Left lobe of liver (tissue), 2 donors: ENCODE measurements at regions not wholly inside any gene's neighbourhood (a gene's known extent, or its start where the extent isn't known, plus 50 kb on each side); places are given as distances from the start of the nearest gene placed in this dataset.

Experiments
- ATAC-seq: fragments of 200-7000 bp; cut with Tn5 transposase; one replicate; pipeline ENCODE4 v1.9.1; 2020; ENCODE audit warnings: mild to moderate bottlenecking, moderate library complexity
- DNase-seq: peaks from one replicate; pipeline ENCODE4 v3.0.0-alpha.2; 2020; ENCODE audit warnings: low spot score
- donor health status: DM: no; HTN: no; CAD: no; lungs with moderate emphysema.
- donor health status: DM: no; HTN: yes; CAD: no.

DNA sequence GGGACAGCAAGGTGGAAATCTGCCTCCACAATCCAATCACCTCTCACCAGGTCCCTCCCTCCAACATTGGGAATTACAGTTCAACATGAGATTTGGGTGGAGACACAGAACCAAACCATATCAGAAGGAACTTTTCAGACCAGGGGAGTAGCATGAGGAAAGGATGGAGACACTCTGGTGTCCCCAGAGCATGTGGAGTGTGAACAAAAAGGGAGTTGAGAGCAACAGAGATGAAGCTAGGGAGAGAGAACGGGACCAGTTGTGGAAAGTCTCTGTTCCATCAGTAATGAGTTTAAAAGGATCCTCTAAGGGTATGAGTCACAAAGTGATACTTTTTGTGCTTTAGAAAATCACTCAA is 382.0 kb downstream of the SFMBT2 start:
- DNase-seq (no peak), ATAC-seq (no peak)

DNA sequence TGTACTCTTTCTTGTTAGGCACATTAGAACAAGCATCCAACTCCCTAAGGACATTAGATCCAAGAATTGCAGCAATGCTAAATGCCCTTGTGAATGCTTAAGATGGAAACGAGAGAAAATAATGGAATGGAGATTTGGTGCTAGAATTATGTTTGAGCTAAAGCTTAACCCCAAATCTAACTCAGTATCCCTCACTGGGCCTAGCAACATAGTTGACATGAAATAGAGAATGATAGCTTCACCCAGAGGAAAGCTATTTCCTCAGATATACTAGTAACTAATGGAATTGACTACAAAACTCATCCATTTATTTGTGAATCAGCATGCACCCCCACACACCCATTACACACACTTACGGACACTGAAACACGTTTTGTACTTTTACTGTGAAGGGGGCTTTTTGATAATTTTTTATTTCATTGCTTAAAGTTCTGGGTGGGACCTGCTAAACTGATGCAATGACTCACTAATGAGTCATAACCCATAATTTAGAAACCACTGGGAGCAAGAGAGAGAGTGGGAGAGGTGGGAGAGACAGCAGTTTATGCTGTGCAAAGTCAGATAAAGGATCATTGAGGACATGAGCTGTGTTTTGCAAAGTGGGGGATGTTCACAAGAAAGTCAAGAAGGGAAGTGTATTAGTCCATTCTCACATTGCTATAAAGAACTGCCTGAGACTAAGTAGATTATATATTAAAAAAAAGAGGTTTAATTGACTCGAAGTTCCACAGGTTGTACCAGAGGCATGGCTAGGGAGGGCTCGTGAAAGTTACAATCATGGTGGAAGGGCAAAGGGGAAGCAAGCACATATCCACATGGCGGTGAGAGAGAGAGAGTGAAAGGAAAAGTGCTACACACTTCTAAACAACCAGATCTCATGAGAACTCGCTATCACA is 382.7 kb downstream of the SFMBT2 start:
- no peak for ATAC-seq

DNA sequence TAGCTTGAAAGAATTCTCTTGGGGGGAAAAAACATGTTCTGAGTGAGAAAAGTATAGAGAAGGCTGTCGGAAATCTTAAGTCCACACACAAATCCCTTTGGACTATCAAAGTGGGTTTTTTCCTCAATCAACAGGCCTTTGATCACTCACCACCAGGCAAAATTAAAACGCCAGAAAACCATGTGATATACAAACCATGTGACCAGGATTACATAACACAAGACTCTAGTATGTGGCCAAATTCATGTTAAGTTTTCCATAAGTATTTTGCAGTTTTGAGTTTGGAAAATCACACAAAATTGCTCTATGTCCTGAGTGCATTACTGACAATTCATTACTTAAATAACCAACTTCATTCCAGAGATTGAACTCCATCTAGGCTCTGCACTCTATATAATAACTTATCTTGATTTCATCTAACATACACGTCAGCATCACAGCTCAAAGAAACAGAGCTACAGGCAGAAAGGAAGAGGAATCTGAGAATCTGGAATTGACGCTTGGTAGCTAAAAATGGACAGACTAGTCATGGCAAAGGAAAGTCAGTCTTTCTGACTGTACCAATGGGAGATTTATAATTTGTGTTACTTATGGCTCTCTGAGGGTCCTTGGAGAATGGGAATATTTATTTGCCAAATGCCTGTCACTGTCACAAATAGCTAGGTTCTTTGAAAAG is 383.5 kb downstream of the SFMBT2 start:
- ATAC-seq (no peak), DNase-seq (no peak)

More for the DNA sequence above, 382.7 kb downstream of the SFMBT2 start:
- DNase-seq = no peak

DNA sequence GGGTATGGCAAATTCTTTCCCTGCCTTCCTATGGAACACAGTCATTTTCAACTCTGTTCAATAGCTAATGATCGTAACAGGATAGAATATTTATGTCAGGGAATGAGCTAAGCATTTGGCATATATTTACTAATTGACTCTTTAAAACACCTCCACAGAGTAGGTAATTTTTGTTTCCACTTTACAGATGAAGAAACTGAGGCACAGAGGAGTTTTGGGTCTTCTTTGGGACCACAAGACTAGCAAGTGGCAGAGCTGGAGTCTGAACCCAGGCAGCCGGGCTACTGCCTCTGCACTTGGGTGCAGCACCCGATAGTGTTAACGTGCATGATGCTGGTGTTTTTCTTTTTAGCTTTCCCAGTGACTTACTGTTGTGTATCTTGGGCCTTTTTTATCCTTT is 384.0 kb downstream of the SFMBT2 start:
- DNase-seq (no peak), ATAC-seq (no peak)

DNA sequence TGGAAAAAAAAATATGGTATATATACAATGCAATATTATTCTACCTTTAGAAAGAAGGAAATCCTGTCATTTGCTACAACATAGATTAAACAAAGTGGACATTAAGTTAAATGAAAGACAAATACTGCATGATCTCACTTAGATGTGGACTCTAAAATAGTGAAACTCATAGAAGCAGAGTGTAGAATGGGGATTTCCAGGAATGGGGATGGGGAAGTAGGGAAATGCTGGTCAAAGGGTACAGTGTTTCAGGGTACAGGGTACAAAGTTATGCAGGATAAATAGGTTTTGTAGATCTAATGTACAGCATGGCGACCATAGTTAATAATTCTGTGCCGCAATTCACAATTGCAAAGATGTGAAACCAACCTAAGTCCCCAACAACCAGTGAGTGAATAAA is 385.5 kb downstream of the SFMBT2 start:
- DNase-seq (no peak), ATAC-seq (no peak)

DNA sequence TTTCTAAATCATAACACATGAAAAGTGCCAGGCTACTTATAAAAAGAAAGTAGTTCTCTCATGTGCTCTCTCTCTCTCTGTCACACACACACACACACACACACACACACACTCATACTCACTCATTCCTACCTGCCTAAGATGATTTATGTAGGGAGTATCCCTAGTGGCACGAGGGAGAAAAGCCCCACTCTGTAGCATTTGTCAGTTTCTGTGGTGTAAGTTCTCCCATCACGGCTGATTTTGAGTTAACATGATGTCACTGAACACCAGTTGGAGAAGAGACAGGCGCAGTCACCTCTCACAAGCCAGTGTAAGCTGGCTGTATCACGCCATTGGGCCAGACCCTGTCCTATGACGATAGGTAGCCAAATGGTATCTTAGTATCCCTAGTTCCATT is 395.4 kb downstream of the SFMBT2 start:
- no peak for DNase-seq

DNA sequence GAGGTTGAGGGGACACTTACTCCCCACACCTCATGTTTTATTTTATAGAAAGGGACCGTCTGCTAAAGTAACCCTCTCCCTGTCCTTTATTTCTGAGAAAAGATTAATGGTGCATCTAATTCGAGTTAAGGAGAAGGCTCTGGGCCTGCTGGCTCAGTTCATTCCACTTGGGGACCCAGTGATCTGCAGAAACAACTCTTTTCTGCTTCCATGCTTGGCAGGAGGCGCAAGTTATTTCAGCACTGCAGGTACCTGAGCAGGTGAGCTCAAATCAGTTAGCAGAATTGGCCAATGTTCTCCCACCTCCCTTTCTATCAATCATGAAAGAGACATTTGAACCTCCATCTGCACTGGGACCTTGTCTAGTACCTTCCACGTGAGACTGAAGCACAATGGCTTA is 396.1 kb downstream of the SFMBT2 start:
- no peak for ATAC-seq

More for the DNA sequence above, 395.4 kb downstream of the SFMBT2 start:
- ATAC-seq = no peak

DNA sequence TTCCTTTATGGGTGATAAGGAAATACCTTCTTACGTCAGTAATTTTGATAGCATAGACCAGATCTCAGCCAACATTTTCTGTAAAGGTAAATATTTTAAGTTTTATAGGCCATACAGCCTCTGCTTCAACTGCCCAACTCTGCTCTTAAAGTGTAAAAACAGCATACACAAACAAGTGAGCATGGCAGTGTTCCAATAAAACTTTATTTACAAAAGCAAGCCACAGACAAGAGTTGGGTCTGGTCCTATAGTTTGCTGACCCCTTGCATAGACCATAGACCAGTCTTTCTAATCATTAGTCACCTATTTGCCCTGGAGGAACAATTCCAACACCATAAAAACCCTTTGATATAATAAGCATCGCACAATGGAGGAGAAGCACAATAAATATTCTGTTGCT is 398.8 kb downstream of the SFMBT2 start:
- ATAC-seq = no peak
- no peak for DNase-seq

More for the DNA sequence above, 396.1 kb downstream of the SFMBT2 start:
- DNase-seq = no peak

DNA sequence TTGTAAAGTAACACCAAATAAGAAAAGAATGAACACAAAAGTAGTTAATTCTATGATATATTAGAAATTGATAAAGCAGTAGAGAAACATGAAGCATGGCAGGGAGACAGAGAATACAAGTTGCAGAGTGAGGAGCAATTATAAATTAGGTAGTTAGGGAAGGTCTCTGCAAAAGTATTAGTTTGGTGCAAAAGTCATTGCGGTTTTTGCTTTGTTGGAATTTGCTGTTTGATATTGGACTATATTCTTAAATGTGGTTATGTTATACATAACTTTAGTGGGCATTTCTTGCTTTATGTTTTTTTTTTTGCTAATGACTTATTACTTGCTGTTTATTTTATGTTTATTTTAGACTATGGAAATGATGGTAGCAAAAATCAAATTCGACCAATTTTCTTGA is 402.2 kb downstream of the SFMBT2 start:
- ATAC-seq (no peak), DNase-seq (no peak)

DNA sequence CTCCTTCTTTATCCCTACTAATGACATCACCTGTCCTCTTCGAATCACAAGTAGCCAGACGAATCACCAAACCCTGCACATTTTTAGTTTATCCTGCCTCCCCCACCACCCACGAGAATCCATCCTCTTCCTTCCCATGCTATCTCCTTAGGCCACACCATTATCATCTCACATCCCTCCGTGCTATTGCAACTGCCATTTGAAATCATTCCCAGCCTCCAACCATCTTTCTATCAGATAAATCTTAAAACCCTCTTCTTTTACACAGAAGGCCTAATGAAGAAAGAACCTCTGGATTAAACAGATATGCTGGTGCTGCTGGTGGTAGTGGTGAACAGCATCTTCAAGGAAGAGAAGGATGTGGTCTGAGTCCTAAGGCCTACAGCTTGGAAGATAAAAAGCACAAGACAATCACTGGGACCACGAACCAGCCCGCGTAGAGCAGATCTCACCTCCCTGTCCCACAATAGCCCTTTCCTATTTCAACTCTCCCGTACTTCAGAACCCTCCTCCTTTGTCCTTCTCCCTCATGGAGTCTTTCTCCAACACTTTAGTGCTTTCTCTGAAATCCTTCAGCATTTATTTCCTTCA is 403.1 kb downstream of the SFMBT2 start:
- ATAC-seq = no peak
- DNase-seq = no peak

DNA sequence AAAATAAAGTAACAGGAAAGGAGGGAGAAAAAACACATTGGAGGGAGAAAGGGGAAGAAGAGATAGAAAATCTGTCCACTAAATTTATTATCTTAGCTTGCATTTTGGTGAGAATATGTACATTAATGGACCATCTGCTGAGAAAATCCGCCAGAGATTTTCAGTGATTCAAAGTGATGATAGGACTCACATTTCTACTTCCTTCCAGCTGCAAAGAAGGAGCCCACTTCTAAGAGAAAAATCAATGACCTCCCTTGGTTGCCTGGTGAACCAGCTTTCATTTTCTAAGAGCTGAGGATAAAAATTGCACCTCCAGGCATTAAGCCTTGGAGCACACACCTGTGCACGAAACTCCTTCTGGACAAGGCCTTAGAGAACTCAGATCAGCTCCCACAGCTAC is 404.3 kb downstream of the SFMBT2 start:
- no peak for ATAC-seq
- DNase-seq = no peak

DNA sequence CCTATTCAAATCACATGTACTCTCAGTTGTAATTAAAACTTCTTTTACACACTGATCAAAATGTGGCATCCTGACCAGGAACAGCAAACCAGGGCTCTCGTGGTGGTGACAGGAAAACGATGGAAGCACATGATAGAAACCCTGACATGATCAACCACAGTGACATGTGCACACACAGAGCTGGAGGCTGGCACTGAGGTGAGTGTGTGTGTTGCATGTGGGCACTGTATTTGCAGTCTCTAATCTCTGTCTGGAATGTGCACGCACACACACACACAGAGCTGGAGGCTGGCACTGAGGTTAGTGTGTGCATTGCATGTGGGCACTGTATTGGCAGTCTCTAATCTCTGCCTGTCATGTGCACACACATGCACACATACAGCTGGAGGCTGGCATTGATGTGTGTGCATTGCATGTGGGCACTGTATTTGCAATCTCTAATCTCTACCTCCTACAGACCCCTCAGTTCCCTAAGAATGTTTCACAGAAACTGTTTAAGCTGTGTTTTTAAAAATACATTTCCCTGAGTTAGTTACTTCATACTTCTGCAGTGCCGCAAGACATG is 406.9 kb downstream of the SFMBT2 start:
- no peak for DNase-seq
- no peak for ATAC-seq

DNA sequence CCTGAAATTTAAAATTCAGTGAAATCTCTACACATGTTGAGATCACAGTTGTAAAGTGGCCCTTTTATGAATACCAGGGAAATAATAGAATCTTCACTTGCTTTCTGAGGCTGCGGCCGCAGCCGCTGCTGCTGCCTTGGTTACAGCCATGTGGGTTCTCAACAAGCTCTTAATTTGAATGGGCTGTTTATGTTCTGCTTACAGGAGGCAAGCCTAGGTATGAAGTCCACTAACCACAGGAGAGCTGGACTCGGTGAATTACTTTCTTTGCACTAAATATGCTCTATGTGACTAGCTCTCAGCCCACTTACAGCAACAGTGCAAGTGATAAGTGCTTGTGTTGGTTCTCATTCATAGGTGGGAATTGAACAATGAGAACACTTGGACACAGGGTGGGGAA is 410.8 kb downstream of the SFMBT2 start:
- DNase-seq (no peak), ATAC-seq (no peak)

DNA sequence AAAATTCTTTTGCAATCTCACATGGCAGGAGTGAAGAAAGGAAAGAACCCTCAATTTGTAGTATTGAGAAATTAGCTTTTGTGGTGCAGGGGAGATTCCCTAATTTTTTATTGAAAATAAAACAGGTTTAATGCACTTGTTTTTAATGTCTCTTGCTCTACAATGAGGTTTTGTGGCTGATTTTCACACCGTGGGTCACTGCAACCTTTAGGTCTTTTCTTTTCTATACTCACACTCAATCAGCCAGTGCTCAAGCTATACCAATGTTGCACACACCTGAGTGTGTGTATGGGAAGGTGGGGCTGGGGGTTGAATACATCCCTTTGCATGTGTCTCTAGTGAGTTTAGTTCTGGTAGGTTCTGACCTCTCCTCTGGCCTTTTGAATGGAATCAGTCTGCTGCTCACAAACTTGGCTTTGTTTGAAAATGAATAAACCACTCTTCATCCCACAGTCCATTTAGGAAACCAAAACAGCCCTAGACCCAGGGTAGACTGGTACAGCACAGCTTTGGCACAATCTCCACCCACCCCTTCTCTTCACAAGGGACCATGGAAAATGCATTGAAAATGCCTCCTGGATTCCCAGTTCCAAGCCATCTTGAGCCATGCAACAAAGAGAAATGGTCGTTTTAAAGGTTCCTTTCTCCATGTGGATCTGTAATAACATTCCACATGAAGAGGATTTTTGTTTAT is 411.5 kb downstream of the SFMBT2 start:
- no peak for ATAC-seq
- DNase-seq = no peak

DNA sequence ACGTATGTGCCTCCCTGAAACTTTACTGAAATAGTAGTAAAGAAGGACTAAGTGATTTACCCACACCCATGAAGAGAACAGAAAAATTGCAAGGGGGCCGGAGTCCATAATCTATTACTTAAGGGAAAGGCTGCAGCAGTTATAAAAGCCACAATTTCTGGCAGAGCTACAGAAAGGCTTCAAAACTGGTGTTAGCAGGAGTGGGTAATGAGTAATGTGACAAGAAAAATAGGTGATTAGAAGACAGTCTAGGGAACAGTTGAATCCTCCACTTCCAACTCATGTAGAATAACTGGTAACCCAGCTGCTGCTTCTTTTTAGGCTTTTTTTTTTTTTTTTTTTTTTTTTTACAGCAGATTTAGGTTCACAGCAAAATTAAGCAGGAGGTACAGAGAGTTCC is 413.3 kb downstream of the SFMBT2 start:
- ATAC-seq = no peak
- DNase-seq = no peak

DNA sequence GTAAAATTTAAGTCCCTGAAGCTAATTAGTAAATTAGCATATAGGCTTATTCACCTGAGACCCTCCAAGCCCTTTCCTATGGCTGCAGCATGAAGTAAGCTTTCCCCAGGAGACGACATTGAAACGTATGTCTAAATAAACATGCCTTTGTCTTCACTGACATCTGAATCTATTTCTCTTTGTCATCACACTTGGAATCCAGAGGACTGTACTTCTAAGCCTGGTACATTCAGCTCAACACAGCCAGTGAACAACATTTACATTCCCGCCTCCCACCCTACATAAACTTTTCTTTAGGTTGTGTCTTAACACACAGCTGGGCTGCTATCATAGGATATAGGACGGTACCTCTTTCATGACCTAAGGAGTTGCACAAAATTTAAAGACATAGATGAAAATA is 414.4 kb downstream of the SFMBT2 start:
- DNase-seq (no peak), ATAC-seq (no peak)

DNA sequence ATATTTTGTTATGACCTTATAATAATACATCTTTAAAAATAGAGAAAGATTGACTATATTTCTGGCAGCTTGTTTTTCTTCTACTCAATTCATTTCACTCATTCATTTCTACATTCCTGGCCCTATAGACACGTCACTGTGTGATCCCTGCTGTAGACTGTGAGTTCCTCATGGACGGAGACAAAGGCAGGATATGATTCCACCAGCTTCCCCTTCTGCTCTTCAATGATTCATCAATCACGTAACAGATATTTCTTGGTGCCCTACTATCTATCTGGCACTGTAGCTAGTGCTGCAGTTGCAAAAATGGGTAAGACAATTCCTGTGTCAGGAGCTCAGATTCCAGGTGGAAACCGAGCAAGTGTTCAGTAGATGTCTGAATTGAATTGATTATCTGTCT is 415.0 kb downstream of the SFMBT2 start:
- ATAC-seq (no peak), DNase-seq (no peak)

DNA sequence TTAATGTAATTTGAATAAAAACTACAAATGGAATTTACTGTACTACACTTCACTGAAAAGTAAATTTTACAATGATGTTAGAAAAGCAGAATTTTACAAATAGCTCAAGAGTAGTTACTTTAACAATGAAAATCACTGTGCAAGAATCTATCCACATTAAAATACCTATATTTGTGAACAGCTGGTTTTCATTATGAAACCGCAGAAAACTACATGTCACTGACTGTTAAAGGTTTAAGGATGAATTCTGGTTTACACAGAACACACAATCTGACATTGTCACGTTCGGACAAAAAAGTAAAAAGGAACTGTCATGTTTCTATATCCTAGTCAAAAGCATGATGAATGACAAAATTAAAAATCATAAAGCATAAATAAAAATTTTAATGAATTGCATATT is 415.3 kb upstream of the PRKCQ start:
- DNase-seq (no peak), ATAC-seq (no peak)

DNA sequence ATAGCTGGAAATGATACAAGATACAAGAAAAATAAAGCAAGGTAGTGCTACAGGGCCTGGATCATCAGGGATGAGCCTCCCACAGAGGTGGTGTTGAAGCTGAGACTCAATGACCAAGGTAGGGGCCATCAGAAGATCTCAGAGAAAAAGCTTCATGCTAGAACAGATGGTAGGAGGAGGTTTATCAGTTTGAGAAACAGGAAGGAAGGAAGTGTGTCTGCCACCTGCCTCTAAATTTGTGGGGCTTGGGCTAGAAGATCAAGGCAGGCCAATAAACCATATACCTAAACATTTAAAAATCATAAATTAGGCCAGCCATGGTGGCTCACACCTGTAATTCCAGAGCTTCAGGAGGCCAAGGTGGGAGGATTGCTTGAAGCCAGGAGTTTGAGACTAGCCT is 410.8 kb upstream of the PRKCQ start:
- ATAC-seq = no peak

DNA sequence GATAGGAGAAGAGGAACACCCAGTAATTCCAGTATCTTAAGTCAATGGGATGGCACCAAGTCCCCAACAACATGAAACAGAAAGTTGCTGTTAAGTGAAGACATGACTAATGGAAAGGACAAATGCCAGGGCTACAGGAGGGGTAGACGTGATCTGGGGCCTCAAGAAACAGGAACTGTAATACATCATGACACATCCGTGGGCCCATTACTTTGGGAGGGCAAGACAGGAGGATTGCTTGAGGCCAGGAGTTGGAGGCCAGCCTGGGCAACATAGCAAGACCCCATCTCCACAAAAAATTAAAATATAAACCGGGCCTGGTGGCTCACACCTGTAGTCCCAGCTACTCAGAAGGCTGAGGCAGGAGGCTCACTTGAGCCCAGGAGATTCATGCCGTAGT is 408.6 kb upstream of the PRKCQ start:
- ATAC-seq (no peak), DNase-seq (no peak)

More for the DNA sequence above, 410.8 kb upstream of the PRKCQ start:
- no peak for DNase-seq

DNA sequence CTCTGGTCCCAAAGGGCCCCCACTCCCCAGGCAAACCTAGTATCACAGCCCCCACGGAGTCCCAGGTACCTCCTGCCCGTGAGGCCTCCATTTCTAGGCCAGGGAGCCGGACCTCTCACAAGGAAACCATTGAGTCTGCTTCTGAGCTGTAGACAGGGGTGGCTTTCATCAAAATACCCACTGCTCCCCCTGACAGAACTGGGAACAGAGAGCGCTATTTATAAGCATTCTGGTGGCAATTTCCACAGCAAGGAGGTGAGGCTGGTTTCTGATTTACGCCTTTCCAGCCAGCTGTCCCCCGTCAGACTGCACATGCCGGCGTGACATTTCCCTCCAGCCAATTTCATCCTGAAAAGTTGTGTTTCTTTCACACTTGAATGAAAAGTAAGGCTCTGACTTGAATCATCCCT is 407.5 kb upstream of the PRKCQ start:
- DNase-seq (no peak), ATAC-seq (no peak)
